ENCODE measurements at regions not wholly inside any gene's neighbourhood (a gene's known extent, or its start where the extent isn't known, plus 50 kb on each side); places are given as distances from the start of the nearest gene placed in this dataset.

GRCh38 chr1:187044411-187044810, 215.7 kb downstream of the PLA2G4A start:
- TF ChIP-seq EZH2 (IDR thresholded peaks at IDR 0.05; ENCODE audit: borderline replicate concordance, insufficient read depth, low read length, poor library complexity, severe bottlenecking) = no peak
- TF ChIP-seq CTCF (IDR thresholded peaks at IDR 0.05; ENCODE audit: poor library complexity, severe bottlenecking) = no peak
- no peak for TF ChIP-seq TAF1 (IDR thresholded peaks at IDR 0.05; ENCODE audit: low read depth)
- TF ChIP-seq REST (IDR thresholded peaks at IDR 0.05; ENCODE audit: borderline replicate concordance) = no peak
- TF ChIP-seq SMC3 (conservative IDR thresholded peaks at IDR 0.05; ENCODE audit: poor library complexity) = no peak
- no peak for TF ChIP-seq EP300 (conservative IDR thresholded peaks at IDR 0.05; ENCODE audit: poor library complexity, severe bottlenecking)
- TF ChIP-seq POLR2AphosphoS5 (IDR thresholded peaks at IDR 0.05) = no peak
